ENCODE measurements at regions not wholly inside any gene's neighbourhood (a gene's known extent, or its start where the extent isn't known, plus 50 kb on each side); places are given as distances from the start of the nearest gene placed in this dataset.

DNA sequence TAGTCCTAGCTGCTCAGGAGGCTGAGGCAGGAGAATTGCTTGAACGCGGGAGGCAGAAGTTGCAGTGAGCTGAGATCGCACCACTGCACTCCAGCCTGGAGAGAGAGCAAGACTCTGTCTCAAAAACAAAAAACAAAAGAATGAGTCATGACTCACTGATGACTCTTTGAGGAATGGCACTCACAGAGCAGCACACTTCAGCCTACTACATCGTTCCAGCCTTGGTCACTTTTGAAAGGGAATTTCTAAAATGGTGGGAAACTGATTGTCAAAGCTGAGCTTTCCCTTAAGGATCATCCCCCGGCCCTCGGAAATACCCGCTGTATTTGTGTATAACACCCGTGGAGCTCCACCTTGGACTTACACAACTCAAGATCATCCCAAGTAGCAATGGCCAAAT, 217.3 kb upstream of the HS6ST1 start:
- no peak for TF ChIP-seq CTCF (conservative IDR thresholded peaks at IDR 0.05)
- no peak overlapping the region for H3K27ac ChIP-seq

DNA sequence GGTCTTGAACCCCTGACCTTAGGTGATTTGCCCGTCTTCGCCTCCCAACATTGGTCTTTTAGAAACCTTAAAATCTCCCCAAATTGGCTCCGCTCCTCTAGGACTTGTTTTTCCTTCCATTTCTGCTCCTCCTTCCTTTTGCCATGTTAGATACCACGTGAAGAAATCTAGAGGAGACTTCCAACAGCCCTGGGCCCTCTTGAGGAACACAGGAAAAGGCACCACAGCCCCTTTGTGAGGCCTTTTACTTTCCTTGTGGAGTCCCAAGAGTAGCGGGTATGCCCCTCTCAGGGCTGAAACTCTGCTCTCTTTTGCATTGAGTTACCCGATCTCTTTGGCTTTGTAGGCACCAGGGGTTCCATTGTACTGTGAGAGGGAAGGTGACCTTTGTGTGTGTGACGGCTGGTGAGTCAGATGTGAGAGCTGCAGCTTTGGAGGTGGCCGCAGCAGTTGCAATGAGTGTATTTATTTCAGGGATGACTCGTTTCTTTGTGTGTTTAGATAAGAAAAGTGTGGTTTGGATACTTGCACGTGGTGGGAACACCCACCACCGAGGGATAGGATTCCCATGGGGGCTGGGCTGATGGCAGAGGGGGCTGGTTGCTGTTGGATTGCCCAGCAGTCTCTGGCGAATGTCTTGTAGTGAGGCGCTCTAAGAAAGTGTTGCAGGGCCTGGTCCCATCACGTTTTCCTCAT, 218.4 kb upstream of the HS6ST1 start:
- H3K27ac ChIP-seq, result no peak overlapping the region
- TF ChIP-seq CTCF (conservative IDR thresholded peaks at IDR 0.05), result no peak

- no peak for TF ChIP-seq CTCF (conservative IDR thresholded peaks at IDR 0.05)
- H3K27ac ChIP-seq, result no peak overlapping the region
Measured at GRCh38 chr2:128537646-128538045, 219.0 kb upstream of the HS6ST1 start.

DNA sequence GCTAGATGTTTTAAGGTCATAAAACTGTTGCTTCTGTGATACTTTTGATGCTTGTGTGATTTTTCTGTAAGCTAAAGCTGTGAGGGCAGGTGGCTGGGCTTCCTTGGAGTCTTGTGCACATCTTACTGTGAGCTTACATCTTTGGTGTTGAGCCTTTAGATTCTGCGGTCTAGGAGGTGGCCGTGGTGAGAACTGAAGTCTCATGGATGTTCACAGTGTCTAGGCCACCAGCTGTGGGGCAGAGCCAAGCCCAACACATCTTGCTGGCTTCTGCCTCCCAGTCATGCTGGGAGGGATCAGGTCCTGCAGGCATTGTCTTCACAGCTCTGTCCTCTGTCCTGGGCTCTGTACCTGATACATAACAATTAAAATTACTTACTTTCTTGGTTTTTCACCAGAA, 219.7 kb upstream of the HS6ST1 start:
- H3K27ac ChIP-seq, result no peak overlapping the region
- no peak for TF ChIP-seq CTCF (conservative IDR thresholded peaks at IDR 0.05)

DNA sequence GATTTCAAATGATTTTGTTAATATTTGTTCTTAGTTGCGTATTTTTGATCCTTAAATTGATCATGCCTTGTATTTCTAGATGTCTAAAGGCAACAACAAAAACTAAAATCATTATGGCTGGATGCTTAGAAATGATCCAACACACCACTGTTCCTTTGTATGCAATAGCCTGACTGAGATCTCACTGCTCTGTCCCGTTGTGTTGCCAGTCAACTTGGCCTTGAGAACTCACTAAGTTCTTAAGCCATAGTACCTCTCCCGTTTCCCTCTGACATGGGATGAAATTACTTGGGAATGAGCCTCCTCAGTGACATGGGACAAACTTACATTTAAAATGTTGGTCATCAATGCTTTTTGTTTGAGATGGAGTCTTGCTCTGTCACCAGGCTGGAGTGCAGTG, 222.0 kb upstream of the HS6ST1 start:
- no peak overlapping the region for H3K27ac ChIP-seq
- TF ChIP-seq CTCF (conservative IDR thresholded peaks at IDR 0.05), result no peak

- no peak for TF ChIP-seq CTCF (conservative IDR thresholded peaks at IDR 0.05)
- H3K27ac ChIP-seq, result no peak overlapping the region
Measured at GRCh38 chr2:128541448-128541847, 222.8 kb upstream of the HS6ST1 start.

DNA sequence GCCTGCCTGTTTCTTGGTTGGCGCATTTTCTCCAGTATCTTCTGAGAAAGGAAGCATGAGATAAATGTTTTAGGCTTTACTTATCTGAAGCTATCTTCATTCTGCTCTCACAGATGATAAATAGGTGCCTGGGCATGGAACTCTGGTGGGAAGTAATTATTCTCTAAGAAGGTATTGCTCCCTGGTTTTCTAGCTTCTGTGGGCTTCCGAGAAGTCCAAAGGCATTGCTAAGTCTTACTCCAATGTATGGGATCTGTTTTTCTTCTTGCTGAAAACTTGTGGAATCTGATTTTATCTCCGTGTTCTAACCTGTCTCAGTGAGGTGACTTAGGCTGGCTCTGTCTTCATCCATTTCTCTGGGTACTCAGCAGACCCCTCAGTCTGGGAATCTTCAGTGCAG, 224.4 kb upstream of the HS6ST1 start:
- H3K27ac ChIP-seq, result no peak overlapping the region
- no peak for TF ChIP-seq CTCF (conservative IDR thresholded peaks at IDR 0.05)

Data from VCaP (cell line).